NCI-H82 treated with DMSO at 0.1 percent for 48 hours (cell line): ENCODE measurements at regions not wholly inside any gene's neighbourhood (a gene's known extent, or its start where the extent isn't known, plus 50 kb on each side); places are given as distances from the start of the nearest gene placed in this dataset.

ENCODE experiments used
- DNase-seq: peaks from one replicate; lab custom pipeline; 2025; ENCODE audit not compliant: unreplicated experiment; lab: John Stamatoyannopoulos, UW

DNA sequence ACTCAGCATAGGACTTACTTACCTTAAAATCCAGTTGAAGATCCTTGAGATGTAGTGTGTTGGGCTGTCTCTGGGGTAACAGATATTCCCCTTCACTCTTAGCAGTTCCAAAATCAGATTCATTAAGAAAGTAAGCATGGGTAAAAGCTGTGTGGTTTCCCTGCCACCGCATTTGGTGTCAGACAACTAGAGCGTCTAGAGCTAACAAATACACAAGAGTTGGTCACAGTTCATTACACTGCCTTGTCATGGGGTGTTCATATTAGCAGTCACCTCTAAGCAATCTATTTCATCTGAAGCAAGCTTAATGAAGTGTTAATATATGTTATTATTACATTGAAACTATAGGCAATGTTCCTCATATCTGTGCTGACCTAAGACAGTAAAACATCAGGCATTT is 342.8 kb downstream of the PPARGC1A start:
- DNase-seq, result no peak

DNA sequence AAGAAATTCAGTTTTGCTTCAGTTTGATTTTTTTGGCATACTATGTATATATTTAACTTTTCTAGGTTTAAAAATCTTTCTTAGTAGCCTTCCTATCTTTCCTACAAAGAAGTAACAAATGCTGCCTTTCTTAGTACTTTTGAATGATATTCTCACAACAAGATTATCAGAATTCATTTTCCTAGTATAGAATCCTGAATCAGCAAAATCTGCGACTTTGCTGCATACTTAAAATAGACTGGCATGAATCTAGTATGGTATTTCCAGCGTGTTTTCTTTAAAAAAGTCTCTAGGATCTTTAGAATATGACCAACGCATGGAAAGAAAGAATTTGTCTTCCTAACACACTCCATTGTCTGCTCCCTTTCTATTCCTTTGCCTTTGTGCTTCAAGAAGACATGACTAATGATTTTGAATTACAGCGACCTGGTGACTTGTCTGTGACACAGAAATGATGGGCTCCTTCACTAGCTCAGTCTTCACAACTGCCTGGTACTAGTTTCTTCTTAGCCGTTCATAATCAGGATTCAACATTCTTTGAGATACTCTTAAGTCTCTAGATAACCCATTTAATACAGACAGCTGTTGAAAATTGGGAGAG is 349.8 kb downstream of the PPARGC1A start:
- DNase-seq, result no peak

DNA sequence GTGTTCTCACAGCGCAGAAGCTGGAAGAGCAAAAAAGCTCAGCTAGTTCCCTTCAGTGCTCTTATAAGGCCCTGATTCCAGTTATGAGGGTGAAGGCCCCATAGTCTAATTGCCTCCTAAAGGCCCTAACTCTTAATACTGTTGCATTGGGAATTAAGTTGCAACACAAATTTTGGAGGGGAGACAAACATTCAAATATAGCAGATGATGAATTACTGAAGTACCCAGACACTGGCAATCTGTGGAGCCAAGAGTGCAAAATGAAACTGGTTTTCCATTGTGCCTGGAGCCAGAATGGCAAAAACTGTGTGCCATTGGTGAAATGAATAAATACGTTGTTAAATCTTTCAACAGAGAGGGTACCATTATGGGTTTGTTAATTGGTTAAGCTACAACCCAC is 356.0 kb downstream of the PPARGC1A start:
- DNase-seq, result no peak

DNA sequence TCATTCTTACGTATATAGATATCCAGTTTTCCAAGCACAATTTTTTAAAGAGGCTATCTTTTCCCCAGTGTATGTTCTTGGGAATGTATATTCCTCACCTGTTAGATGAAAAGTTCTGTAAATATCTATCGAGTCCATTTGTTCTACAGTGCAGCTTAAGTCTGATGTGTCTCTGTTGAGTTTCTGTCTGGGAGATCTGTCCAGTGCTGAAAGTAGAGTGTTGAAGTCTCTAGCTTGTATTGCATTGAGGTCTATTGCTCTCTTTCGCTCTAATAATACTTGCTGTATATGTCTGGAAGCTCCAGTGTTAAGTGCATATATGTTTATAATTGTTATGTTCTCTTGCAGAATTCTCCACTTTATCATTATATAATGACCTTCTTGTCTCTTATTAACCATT is 373.1 kb downstream of the PPARGC1A start:
- DNase-seq, result no peak

DNA sequence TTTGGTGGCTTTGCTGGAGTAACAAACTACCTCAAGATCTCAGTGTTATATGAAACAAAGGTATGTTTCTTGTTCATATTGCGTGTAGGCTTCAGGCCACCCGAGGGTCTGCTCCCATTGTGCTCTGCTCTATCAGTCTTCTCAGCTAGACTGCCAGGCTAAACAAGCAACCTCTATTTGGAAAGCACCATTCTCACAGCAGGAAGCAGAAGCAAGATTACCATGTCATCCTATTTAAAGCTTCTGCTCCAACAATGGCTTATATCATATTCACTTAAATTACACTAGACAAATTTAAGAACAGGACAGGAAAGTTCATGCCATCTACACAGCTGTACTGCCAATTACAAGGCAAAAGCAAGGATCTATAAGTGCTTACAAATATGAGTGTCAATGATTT is 385.8 kb downstream of the PPARGC1A start:
- DNase-seq, result no peak

DNA sequence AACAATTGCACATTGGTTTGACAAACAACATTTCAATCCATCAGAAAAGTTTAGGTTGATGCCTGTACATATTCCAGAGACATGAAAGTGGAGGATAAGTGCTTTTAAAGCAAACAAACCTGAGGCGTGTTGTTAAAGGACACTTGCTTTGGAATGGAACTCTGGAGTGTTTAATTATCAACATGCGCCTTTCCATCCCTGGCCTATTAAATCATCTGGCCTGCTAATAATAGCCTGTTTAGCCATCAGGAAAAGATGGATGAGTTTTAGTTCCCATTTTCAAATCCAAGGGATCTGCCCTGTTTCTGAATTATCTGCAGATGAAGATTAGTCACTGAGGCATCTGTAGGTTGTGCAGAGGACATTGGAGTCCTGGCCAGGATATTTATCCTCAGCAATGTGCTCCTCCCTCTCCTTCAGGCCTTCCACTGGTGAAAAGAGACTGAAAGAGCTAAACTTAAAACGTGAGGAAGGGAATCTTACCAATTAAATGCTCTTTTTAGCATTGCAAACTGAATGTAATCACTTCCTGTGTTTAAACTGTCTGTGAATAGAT is 388.9 kb downstream of the PPARGC1A start:
- DNase-seq, result no peak

DNA sequence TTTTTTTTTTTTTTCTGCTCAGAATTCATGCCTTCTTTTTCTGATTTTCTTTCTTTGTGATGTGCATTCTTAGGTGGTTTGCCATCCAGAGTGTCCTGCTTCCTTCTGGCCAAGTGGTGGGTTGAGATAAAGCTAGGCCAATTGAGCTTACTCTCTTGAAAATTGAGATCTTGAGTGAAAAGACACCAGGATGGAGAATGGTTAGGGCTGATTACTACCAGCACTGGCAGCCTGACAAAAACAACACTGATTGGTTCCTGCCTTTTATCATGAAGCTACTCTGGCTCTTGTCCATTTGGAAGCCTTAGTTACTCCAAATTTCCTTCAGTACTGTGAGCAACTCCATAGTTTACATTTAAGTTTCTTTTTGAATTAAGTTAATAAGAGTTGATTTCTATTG is 404.0 kb downstream of the PPARGC1A start:
- no peak for DNase-seq

DNA sequence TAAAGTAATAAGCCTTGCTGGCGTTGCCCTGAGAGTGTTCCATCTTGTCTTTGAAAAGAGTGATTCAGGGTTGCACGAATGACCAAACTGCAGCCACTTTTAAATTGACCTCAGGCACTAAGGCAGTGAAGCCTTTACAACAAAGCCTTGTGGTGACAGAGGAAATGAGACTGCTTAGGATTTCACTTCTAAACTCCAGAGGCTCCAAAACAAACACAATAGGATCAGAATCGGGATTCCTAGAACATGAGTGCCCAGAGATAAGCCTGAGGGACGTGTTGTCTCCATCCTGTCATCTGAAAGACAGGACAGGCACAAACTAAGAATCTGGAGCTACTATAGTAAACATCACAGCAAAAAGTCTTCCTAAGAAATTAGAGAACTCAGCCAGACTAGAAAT is 405.2 kb downstream of the PPARGC1A start:
- DNase-seq, result no peak

DNA sequence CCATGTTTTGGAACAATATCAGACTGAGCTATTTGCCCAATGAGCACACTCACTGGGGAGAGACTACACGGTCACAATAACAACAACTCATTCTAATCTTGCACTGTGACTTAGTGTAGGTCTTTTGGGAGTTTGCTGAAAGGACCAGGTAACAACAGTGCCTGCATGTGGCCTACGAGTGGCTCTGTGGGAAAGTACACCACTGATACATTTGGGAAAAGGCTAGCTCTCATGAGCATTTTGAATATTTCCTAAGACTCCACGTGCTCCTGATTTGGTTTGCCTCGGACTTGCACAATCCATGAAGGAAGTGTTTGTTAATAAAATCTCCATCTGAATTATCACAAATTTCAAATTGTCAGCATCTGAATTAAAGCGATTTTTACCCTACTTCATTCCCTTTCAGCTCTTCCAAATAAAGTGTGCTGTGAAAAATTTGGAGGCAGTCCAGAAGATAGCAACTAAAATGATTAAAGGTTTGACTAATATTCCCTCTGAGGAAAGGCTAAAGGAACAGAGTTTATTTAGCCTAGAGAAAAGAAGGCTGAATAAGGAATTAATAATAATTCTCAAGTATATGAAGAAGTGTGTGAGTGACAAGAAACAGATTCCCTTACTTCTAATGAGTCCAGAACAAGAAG is 406.4 kb downstream of the PPARGC1A start:
- no peak for DNase-seq

DNA sequence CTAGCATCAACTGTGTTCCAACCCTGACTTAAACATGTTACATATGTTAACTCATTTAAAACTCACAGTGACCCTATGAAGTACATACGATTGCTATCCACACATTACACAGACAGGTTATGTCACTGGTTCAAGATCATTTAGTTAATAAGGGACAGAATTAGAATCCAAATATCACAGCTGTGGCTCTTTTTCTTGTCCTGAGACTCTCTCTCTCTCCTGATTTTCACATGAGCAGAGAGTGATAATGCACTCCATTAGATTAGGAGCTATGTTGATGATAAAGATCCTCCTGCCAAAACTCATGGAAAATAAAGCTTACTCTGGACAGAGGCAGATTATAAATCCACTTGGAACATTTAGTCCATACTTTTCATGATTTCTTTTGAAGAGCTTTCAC is 408.3 kb downstream of the PPARGC1A start:
- no peak for DNase-seq

DNA sequence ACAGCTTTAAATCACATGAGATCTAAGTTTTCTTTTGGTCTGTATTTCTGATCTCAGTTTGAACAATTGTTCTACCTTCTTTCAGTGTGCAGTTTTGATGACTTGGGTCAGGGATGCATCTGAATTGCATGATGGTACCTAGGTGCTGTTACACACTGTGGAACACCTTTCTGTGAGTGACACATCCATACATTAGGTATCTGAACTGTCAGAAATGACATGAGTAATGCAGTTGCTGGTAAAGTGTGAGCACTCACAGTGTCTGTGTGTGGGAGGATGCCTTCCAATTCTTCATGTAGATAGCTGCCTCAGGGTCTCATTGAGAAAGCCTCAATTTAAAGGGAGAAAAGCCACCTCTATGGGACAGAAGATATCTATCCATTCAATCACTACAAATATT is 411.9 kb downstream of the PPARGC1A start:
- DNase-seq, result no peak

DNA sequence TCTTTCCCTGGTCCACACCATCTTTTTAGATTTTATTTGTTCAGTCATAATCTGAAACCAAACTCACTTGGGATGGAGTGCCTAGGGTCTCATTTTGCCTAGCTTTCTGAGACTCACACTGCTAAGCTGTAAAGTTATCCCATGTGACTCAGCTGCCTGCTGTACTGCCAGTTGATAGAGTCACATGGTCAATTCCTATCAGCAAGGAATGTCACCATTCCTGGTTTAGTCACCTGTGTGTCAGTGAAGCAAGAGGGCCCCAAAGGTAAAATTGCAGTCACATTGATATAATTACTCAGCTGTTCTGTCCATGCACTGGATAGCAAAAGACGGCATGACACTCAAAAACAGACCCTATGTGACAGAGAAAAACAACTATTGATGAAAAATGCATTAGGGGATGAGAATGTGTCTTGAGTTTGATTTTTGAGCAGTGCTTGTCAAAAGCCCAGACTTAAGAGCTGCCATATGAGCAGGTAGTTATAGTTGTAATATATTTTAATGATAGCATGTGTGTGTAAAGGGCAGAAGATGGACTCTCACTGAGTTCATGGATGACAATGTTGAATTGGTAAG is 413.2 kb downstream of the PPARGC1A start:
- no peak for DNase-seq

DNA sequence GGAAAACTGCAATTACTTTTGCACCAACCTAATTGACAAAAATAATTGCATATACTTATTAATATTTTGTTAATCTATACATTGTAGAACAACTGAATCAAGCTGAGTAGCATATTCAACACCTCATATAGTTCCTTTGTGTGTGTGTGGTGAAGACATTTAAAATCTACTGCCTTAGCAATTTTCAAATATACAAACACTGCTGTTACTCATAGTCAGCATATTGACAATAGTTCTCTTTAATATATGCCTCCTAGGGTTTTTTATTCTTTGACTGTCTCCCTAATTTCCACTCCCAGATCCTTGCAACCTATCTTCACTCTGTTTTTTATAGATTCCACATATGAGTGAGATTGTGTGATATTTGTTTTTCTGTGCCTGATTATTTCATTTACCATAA is 426.8 kb downstream of the PPARGC1A start:
- DNase-seq, result no peak

DNA sequence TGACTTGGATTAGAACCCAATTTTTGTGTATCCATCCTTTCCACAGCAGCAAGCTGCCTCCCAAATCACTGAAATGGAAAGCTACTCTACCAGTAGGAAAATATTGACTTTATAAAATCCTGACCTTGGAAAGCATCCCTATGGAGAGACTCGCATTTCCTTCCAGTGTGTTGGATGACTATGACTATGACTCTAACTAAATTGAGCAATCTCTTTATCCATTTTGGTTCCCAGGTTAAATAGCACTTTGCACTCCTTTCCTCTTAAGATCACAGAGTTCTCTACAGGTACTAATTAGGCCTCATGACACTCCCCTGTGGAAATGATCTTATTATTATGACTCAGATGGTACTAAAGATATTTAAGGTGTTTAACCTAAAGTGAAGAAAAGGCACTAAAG is 431.8 kb downstream of the PPARGC1A start:
- no peak for DNase-seq

DNA sequence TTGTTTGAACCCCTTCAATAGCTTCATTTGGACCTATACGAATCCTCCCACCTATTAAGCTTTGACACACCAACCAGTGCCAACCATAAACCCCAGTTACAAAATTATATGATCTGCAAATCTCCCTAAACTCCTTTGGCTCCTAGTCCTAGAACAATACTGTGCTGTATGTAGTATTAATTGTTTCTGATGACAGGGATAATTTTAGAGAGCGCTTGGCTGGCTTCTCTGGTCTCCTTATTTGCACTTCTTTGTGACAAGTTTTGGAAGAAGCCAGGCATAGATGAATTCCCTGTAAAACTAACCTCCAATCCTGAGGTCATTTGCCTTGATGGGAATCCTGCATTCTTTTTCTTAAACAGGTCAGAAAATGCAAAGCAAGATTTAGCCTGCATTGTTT is 433.0 kb downstream of the PPARGC1A start:
- no peak for DNase-seq

DNA sequence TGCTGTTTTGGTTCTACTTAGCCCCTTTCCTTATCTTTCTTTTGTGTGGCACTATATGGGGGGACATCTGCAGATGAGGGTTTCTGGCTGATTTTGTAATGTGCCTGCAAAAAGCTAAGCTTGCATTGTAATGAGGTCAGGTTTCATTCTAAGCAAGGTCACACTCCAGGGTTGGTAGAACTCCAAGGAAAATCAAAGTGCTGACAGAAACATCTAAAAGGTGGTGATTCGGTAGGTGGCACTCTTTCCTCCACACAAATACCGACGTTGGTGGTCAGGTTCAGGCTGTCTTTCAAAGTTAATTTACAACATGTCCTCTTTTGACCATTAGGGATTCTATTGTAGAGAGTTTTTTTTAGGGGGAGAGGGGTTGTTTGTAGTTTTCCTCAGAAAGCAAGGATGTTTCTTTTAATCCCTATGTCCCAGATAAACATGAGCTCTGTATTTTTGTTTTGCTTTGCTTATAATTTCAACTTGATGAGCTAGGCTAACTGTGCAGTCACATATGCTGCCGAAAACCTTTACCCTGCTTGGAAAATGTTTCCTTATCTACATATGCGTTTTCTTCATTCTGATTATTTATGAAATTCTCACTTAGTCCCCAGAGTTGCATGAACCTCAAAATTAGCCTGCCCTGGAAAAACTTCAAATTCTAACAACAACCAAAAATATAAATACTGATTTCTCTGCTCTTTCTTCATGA is 434.2 kb downstream of the PPARGC1A start:
- DNase-seq, result no peak

DNA sequence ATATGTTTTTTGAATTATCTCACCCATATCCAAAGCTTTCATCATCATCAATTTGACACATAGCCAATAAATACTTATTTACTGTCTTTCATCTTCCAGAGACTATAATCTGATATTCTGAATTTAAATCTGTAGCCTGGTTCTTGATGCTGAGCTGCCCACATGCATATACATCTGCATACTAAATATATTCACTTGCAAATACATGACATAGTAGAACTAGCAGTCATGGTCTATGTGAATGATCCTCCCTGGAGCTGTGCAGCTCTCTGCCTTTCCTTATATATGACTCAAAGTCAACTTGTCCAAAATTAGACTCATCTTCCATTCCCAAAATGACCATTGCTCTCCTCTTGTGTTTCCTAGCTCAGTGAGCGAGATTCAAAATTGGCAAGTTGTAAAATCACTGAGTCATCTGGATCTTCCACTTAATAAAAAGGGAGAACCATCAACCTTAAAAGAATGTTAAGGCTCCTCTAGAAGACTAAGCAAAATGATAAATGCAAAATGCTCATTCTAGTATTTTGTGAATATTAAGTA is 448.2 kb downstream of the PPARGC1A start:
- DNase-seq, result no peak

DNA sequence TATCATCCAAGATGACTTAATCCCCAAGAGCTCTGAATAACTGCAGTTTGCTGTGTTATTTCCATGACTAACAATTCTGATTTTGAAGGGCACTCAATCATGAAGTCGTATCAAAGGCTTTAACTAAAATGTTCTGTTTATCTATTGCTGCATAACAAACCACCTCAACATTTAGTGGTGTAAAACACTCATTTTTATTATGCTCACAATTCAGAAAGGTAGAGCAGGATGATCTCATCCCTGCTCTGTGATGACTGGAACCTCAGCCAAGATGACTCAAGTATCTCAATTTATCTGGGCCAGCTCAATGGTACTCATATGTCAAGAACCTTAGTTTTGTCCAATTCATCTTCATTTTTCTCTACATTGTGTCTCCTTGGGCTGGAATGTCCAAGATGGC is 451.1 kb downstream of the PPARGC1A start:
- DNase-seq, result no peak

DNA sequence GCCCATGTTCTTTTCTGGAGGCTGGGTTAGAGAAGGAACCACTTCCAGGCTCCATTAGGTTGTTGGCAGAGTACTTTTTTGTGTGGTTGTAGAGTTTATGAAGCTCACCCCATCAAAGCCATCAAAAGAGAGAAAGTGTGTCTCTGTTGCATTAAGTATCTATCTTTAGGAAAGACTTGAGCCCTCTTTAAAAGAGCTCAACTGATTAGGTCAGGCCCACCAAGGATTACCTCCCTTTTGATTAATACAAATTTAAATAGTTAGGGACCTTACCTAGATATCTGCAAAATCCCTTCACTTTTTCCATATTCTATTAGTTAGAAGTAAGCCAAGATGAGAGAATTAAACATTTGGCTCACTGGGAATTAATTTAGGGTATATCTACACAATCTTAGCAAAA is 460.4 kb downstream of the PPARGC1A start:
- no peak for DNase-seq

DNA sequence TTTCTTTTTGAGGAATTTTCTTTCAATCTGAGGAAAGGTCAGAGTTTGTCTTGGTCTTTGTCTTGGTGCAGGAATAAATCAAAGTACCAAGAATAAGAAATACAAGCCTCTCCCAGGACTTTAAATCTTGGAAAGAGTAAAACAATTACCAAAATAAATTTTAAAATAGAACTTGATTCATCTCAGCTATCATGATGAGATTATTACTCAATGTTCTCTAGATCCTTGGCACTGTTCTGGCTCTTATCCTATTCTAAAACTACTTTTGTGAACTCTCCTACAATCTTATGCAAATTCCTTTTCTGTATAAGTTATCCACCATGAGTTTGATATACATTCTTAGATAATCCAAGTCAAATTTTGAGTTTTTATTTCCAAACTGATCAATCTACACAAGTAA is 464.3 kb downstream of the PPARGC1A start:
- no peak for DNase-seq

DNA sequence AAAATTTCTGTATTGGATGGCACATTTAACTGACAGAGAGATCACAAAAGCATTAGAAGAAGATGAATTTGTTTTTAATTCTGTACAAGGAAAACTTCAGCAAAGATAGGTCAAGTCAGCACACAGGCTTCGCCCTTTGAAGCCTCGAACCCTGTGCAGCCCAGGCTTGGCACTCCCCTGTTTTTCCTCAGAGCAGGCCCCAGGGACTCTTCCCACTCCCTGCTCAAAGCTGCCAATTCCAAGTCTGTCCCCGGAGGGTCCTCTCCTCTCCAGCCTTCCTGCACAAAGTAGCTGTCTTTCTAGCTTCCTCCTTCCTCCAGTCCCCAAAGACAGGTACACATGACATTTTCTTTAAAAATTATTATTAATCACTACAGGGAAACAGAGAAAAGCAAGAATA is 466.3 kb downstream of the PPARGC1A start:
- no peak for DNase-seq

DNA sequence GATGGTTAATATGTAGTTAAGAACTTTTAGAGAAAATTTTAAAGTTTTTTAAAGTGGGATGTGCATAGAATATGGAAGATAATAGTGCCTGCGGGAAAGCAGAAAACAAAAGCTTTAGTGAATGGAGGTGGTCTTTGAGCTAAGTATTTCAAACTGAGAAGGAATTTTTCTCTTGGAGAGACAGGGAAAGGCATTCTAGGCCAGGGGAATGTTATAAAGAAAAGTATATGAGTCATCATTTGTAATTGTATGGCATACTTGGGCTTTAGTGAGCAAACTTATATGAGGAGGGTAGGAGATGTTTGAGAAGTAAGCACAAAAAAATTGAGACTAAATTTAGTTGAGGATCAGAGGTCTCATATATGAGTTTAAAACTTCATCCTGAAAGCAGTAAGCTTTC is 467.0 kb downstream of the PPARGC1A start:
- no peak for DNase-seq
